Uterus (tissue), 2 donors: ENCODE measurements at regions not wholly inside any gene's neighbourhood (a gene's known extent, or its start where the extent isn't known, plus 50 kb on each side); places are given as distances from the start of the nearest gene placed in this dataset.

Experiments
- CTCF ChIP-seq, 4 experiments: fragments of 200-600 bp in 2 of 4; fragments of 450-650 bp in 2 of 4; sonication (generic) in 2 of 4; IDR thresholded peaks; one replicate each; pipeline ENCODE4 v1.5.1; 2016 to 2019; ENCODE audit warnings: antibody characterized with exemption in 4 of 4, mild to moderate bottlenecking in 2 of 4, moderate library complexity in 1 of 4
- POLR2A ChIP-seq, 2 donors: fragments of 450-650 bp; IDR thresholded peaks; one replicate each; pipeline ENCODE4 v1.6.1; 2016; ENCODE audit warnings: antibody characterized with exemption in 2 of 2, mild to moderate bottlenecking in 1 of 2, moderate library complexity in 1 of 2

GRCh38 chr20:57064836-57065235 lies 201.6 kb downstream of the BMP7 start:
- no peak for TF ChIP-seq CTCF (IDR thresholded peaks at IDR 0.05)
- no peak for TF ChIP-seq POLR2A (IDR thresholded peaks at IDR 0.05)
